IMR-90 (cell line): ENCODE measurements at regions not wholly inside any gene's neighbourhood (a gene's known extent, or its start where the extent isn't known, plus 50 kb on each side); places are given as distances from the start of the nearest gene placed in this dataset.

Experiments
- ATAC-seq: fragments of 200-7000 bp; cut with Tn5 transposase; 2 replicates; pipeline ENCODE4 v1.9.1; 2020; ENCODE audit warnings: low read depth, mild to moderate bottlenecking, moderate library complexity
- BruUV-seq: library from RNA; stranded (reverse); fragments of 400-500 nt; replicated peaks from 2 replicates; lab custom pipeline; 2021; lab: Mats Ljungman, UMichigan
- CTCF ChIA-PET: fragments of 300-600 bp; formaldehyde crosslinking; extraction: SDS; loops from one replicate; lab custom pipeline; 2021; ENCODE audit warnings: antibody characterized with exemption; lab: Yijun Ruan, JAX
- POLR2A ChIA-PET: fragments of 300-600 bp; sonication (Branson Sonifier 250); formaldehyde crosslinking; loops from one replicate; lab custom pipeline; 2022; ENCODE audit warnings: antibody characterized with exemption; ENCODE audit not compliant: unreplicated experiment; lab: Charles Lee
- DNase-seq: peaks from one replicate; pipeline ENCODE4 v3.0.0; 2013
- H2AFZ ChIP-seq: replicated peaks from 2 replicates; pipeline ENCODE3; 2013; ENCODE audit warnings: low read length, mild to moderate bottlenecking; ENCODE audit not compliant: poor library complexity
- H2AK5ac ChIP-seq: 2 replicates; pipeline ENCODE4 v1.6.1; 2013; ENCODE audit warnings: low read depth, low read length, inconsistent platforms
- H2AK9ac ChIP-seq: replicated peaks from 2 replicates; pipeline ENCODE3; 2013; ENCODE audit warnings: mild to moderate bottlenecking, low read depth, low read length, moderate library complexity; ENCODE audit not compliant: poor library complexity
- H2BK120ac ChIP-seq: 2 replicates; pipeline ENCODE4 v1.6.1; 2013; ENCODE audit warnings: low read depth, low read length, inconsistent platforms
- H2BK15ac ChIP-seq: 3 replicates; pipeline ENCODE4 v1.6.1; 2013; ENCODE audit warnings: low read depth, low read length, inconsistent platforms
- H2BK20ac ChIP-seq: 2 replicates; pipeline ENCODE4 v1.6.1; 2013; ENCODE audit warnings: low read depth, mild to moderate bottlenecking, inconsistent platforms, low read length, moderate library complexity
- H2BK5ac ChIP-seq: 2 replicates; pipeline ENCODE4 v1.6.1; 2013; ENCODE audit warnings: mild to moderate bottlenecking, low read depth, low read length, inconsistent platforms; ENCODE audit not compliant: poor library complexity, severe bottlenecking
- H3K14ac ChIP-seq: replicated peaks from 2 replicates; pipeline ENCODE4 v1.6.1; 2013; ENCODE audit warnings: low read depth, low read length, inconsistent platforms
- H3K18ac ChIP-seq: 2 replicates; pipeline ENCODE4 v1.6.1; 2013; ENCODE audit warnings: low read depth, low read length, control low read depth
- H3K23ac ChIP-seq: 2 replicates; pipeline ENCODE4 v1.6.1; 2013; ENCODE audit warnings: low read depth, low read length, inconsistent platforms
- H3K27ac ChIP-seq: 2 replicates; pipeline ENCODE4 v1.5.1; 2013; ENCODE audit warnings: mild to moderate bottlenecking, control low read depth, low read length; ENCODE audit not compliant: insufficient read depth
- H3K27me3 ChIP-seq: 2 replicates; pipeline ENCODE4 v1.6.1; 2013; ENCODE audit warnings: low read length; ENCODE audit not compliant: control insufficient read depth, insufficient read depth
- H3K36me3 ChIP-seq: 2 replicates; pipeline ENCODE4 v1.6.1; 2013; ENCODE audit warnings: low read length, mixed read lengths; ENCODE audit not compliant: control insufficient read depth, insufficient read depth
- H3K4ac ChIP-seq: 2 replicates; pipeline ENCODE4 v1.6.1; 2013; ENCODE audit warnings: low read depth, low read length, inconsistent platforms
- H3K4me1 ChIP-seq: 2 replicates; pipeline ENCODE4 v1.6.1; 2013; ENCODE audit warnings: low read length, mixed read lengths; ENCODE audit not compliant: control insufficient read depth, insufficient read depth
- H3K4me2 ChIP-seq: 2 replicates; pipeline ENCODE4 v1.6.1; 2013; ENCODE audit warnings: low read depth, mild to moderate bottlenecking, control low read depth, low read length, moderate library complexity
- H3K4me3 ChIP-seq: 2 replicates; pipeline ENCODE4 v1.5.1; 2013; ENCODE audit warnings: low read depth, mild to moderate bottlenecking, control low read depth, low read length, moderate library complexity; ENCODE audit not compliant: insufficient read depth
- H3K56ac ChIP-seq: 2 replicates; pipeline ENCODE4 v1.6.1; 2013; ENCODE audit warnings: low read length, inconsistent platforms; ENCODE audit not compliant: insufficient read depth; ENCODE audit errors: extremely low read depth
- H3K79me1 ChIP-seq, 2 experiments: 2 replicates each; pipeline ENCODE4 v1.6.1; 2013; ENCODE audit warnings: low read length in 2 of 2, inconsistent platforms in 1 of 2, low read depth in 1 of 2
- H3K9ac ChIP-seq: 2 replicates; pipeline ENCODE4 v1.6.1; 2013; ENCODE audit warnings: low read depth, low read length, control low read depth
- H3K9me1 ChIP-seq: 2 replicates; pipeline ENCODE4 v1.6.1; 2013; ENCODE audit warnings: low read length, inconsistent platforms; ENCODE audit not compliant: insufficient read depth
- H3K9me3 ChIP-seq: 2 replicates; pipeline ENCODE4 v1.6.1; 2013; ENCODE audit warnings: low read length; ENCODE audit not compliant: control insufficient read depth, insufficient read depth
- H4K20me1 ChIP-seq: 2 replicates; pipeline ENCODE4 v1.6.1; 2013; ENCODE audit warnings: low read length, inconsistent platforms; ENCODE audit not compliant: insufficient read depth
- H4K5ac ChIP-seq: 2 replicates; pipeline ENCODE4 v1.6.1; 2013; ENCODE audit warnings: mild to moderate bottlenecking, low read depth, low read length, control low read depth
- H4K8ac ChIP-seq, 2 experiments: 2 replicates each; pipeline ENCODE4 v1.6.1; 2013; ENCODE audit warnings: low read depth in 2 of 2, low read length in 2 of 2, control low read depth in 1 of 2, inconsistent platforms in 1 of 2
- H4K91ac ChIP-seq: 2 replicates; pipeline ENCODE4 v1.6.1; 2013; ENCODE audit warnings: low read depth, low read length, inconsistent platforms; ENCODE audit not compliant: insufficient read depth
- CEBPB ChIP-seq: IDR thresholded peaks from 2 replicates; pipeline ENCODE4 v1.6.1; 2012; ENCODE audit warnings: low read depth, low read length, improper control_type of control experiment
- CHD1 ChIP-seq: IDR thresholded peaks from 2 replicates; pipeline ENCODE4 v1.6.1; 2012; ENCODE audit warnings: low read depth, low read length, improper control_type of control experiment
- CTCF ChIP-seq: conservative IDR thresholded peaks from 2 replicates; pipeline ENCODE4 v1.5.1; 2012; ENCODE audit warnings: mild to moderate bottlenecking, low read depth, low read length, improper control_type of control experiment
- ELK1 ChIP-seq: fragments of 150-350 bp; IDR thresholded peaks from 2 replicates; pipeline ENCODE4 v1.6.1; 2016; ENCODE audit warnings: low read depth, mild to moderate bottlenecking, low read length, moderate library complexity, borderline replicate concordance
- FOS ChIP-seq: fragments of 150-350 bp; IDR thresholded peaks from 2 replicates; pipeline ENCODE4 v1.6.1; 2016; ENCODE audit warnings: low read depth, low read length
- MAZ ChIP-seq: IDR thresholded peaks from 2 replicates; pipeline ENCODE4 v1.6.1; 2012; ENCODE audit warnings: low read depth, mild to moderate bottlenecking, low read length, improper control_type of control experiment, moderate library complexity, borderline replicate concordance
- MXI1 ChIP-seq: IDR thresholded peaks from 2 replicates; pipeline ENCODE4 v1.6.1; 2012; ENCODE audit warnings: low read depth, mild to moderate bottlenecking, low read length, moderate library complexity, borderline replicate concordance
- NFE2L2 ChIP-seq: fragments of 150-350 bp; IDR thresholded peaks from 2 replicates; pipeline ENCODE4 v1.6.1; 2016; ENCODE audit warnings: low read depth, mild to moderate bottlenecking, low read length
- POLR2A ChIP-seq: IDR thresholded peaks from 2 replicates; pipeline ENCODE4 v1.6.1; 2012; ENCODE audit warnings: mild to moderate bottlenecking, low read depth, low read length
- RAD21 ChIP-seq: IDR thresholded peaks from 2 replicates; pipeline ENCODE4 v1.6.1; 2012; ENCODE audit warnings: low read length, improper control_type of control experiment
- RCOR1 ChIP-seq: IDR thresholded peaks from 2 replicates; pipeline ENCODE4 v1.6.1; 2012; ENCODE audit warnings: mild to moderate bottlenecking, low read length, improper control_type of control experiment; ENCODE audit not compliant: insufficient replicate concordance
- RFX5 ChIP-seq: IDR thresholded peaks from 2 replicates; pipeline ENCODE4 v1.8.0; 2012; ENCODE audit warnings: low read depth, mild to moderate bottlenecking, low read length, moderate library complexity
- SMC3 ChIP-seq: fragments of 150-350 bp; IDR thresholded peaks from 2 replicates; pipeline ENCODE4 v1.6.1; 2016; ENCODE audit warnings: low read depth, mild to moderate bottlenecking, antibody characterized with exemption, low read length, moderate library complexity
- USF2 ChIP-seq: fragments of 150-350 bp; IDR thresholded peaks from 2 replicates; pipeline ENCODE4 v1.6.1; 2017; ENCODE audit warnings: mild to moderate bottlenecking, antibody characterized with exemption, low read length, low read depth
- WGBS, 2 experiments: methylation state at CpG; one replicate each; pipeline versions ENCODE4 v1.1.5 to v1.1.7; 2013; ENCODE audit warnings: missing lambda C conversion rate in 2 of 2; ENCODE audit not compliant: insufficient read length in 1 of 2; ENCODE audit errors: extremely low coverage in 2 of 2; 5-methylcytosine and 5-hydroxymethylcytosine counted together
- dilution Hi-C: fragments of 300-500 bp; cut with HindIII; formaldehyde crosslinking; loops from one replicate; pipeline ENCODE4 v1.14.3; 2018; ENCODE audit warnings: low sequenced_read_pairs; ENCODE audit not compliant: unreplicated experiment
- in situ Hi-C: fragments of 300-500 bp; cut with MboI; formaldehyde crosslinking; loops from 3 replicates; pipeline ENCODE4 v1.14.3; 2019; ENCODE audit warnings: low sequenced_read_pairs, inconsistent platforms, mixed read lengths
- intact Hi-C: fragments of 100-400 bp; cut with micrococcal nuclease; formaldehyde crosslinking; loops from 2 replicates; pipeline ENCODE4 v1.10.0; 2022

GRCh38 chr6:12356431-12356830 lies 66.3 kb downstream of the EDN1 start:
- no peak overlapping the region for H3K4me3 ChIP-seq
- CTCF ChIA-PET, result no interaction called here
- no peak overlapping the region for H2BK120ac ChIP-seq
- H3K9ac ChIP-seq, result no peak overlapping the region
- H3K27ac ChIP-seq, result no peak overlapping the region
- no peaks in the 10 kb centered on the region for H4K20me1 ChIP-seq
- H3K14ac ChIP-seq, result no peak overlapping the region
- no peaks in the 10 kb centered on the region; the same call in 1 of the 2 replicates for H3K27me3 ChIP-seq
- H2AK5ac ChIP-seq, result no peak overlapping the region
- H3K4ac ChIP-seq, result no peak overlapping the region
- BruUV-seq, result no TSS peak
- ATAC-seq, result no peak
- POLR2A ChIA-PET, result no interaction called here
- H2BK5ac ChIP-seq, result no peak overlapping the region
- no peaks in the 10 kb centered on the region for H3K9me1 ChIP-seq
- no peaks in the 10 kb centered on the region for H3K36me3 ChIP-seq
- intact Hi-C loops (no loop called here), in situ Hi-C loops (no loop called here), dilution Hi-C loops (no loop called here)
- H3K23ac ChIP-seq, result no peak overlapping the region
- no peak overlapping the region for H3K4me2 ChIP-seq
- H2AFZ ChIP-seq, result no peak overlapping the region
- H3K4me1 ChIP-seq, result no peaks in the 10 kb centered on the region
- H2AK9ac ChIP-seq, result no peak overlapping the region
- TF ChIP-seq SMC3 (no peak), RFX5 (no peak), ELK1 (no peak), RAD21 (no peak), FOS (no peak), USF2 (no peak), NFE2L2 (no peak), POLR2A (no peak), CEBPB (no peak), CTCF (no peak), RCOR1 (no peak), MAZ (no peak), CHD1 (no peak), MXI1 (no peak)
- no peak overlapping the region for H2BK15ac ChIP-seq
- no peak overlapping the region for H4K5ac ChIP-seq
- H3K79me1 ChIP-seq, result no peaks in the 10 kb centered on the region
- H3K18ac ChIP-seq, result no peak overlapping the region
- no CpG with 5 or more reads among the region's 3 CpGs for WGBS, 2 experiments
- H2BK20ac ChIP-seq, result no peak overlapping the region
- no peak overlapping the region for H3K56ac ChIP-seq
- no peak overlapping the region for H4K91ac ChIP-seq
- DNase-seq, result no peak
- H4K8ac ChIP-seq, result no peak overlapping the region
- peaks cover 3% of the 10 kb centered on the region for H3K9me3 ChIP-seq
